ENCODE measurements at regions not wholly inside any gene's neighbourhood (a gene's known extent, or its start where the extent isn't known, plus 50 kb on each side); places are given as distances from the start of the nearest gene placed in this dataset.

DNA sequence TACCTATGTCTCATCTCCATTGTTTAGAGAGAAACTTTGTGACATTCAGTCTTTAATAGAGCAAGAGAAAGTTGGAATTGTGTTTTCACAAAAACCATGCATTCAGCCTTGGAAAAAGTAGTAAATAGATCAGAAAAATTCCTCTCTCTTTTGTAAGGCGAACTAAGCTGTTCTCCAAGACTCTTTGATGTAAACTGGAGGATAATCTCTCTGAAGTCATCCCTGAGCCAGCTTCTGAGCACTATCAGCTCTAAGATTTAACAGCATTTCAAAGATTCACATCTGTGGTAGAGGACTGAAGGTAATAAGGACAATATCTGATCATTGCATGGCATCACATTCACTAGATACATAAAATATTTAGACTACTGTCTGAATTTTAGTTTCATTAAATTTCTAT lies 904.6 kb upstream of the ATXN8OS start:
- Mint-ChIP-seq H3K4me3 (no peak overlapping the region), H3K36me3 (ENCODE audit: low read depth) (no peaks in the 10 kb centered on the region), H3K9me3 (peaks cover 7% of the 10 kb centered on the region), H3K27ac (no peak overlapping the region), H3K4me1 (peaks cover 7% of the 10 kb centered on the region), H3K27me3 (ENCODE audit: low read depth, poor library complexity) (no peaks in the 10 kb centered on the region)
- no peak for DNase-seq
- TF ChIP-seq, protein P1, sequence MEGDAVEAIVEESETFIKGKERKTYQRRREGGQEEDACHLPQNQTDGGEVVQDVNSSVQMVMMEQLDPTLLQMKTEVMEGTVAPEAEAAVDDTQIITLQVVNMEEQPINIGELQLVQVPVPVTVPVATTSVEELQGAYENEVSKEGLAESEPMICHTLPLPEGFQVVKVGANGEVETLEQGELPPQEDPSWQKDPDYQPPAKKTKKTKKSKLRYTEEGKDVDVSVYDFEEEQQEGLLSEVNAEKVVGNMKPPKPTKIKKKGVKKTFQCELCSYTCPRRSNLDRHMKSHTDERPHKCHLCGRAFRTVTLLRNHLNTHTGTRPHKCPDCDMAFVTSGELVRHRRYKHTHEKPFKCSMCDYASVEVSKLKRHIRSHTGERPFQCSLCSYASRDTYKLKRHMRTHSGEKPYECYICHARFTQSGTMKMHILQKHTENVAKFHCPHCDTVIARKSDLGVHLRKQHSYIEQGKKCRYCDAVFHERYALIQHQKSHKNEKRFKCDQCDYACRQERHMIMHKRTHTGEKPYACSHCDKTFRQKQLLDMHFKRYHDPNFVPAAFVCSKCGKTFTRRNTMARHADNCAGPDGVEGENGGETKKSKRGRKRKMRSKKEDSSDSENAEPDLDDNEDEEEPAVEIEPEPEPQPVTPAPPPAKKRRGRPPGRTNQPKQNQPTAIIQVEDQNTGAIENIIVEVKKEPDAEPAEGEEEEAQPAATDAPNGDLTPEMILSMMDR (IDR thresholded peaks at IDR 0.05), result no peak

DNA sequence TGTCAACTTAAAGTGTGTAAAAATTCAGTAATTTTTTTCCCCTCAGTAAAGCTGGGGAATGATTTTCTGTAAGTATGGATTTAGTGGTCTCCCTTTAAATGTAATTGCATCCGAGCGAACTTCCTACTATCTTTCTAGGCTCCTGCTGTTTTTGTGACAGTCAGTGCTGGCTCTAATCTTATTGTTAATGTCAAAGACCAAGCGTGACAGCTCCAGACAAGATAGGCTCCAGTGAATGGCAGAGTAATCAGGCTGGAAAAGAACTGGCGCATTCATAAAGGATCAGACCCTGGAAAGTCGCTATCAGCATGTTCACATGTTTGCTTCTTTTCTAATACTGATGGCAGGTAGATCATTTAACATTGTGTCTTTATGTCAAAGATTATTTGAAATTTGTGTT lies 908.0 kb upstream of the ATXN8OS start:
- peaks cover 7% of the 10 kb centered on the region for H3K4me1 Mint-ChIP-seq
- H3K9me3 Mint-ChIP-seq, result no peaks in the 10 kb centered on the region
- H3K27ac Mint-ChIP-seq, result no peak overlapping the region
- H3K4me3 Mint-ChIP-seq, result no peak overlapping the region
- H3K36me3 Mint-ChIP-seq (ENCODE audit: low read depth), result no peaks in the 10 kb centered on the region
- no peaks in the 10 kb centered on the region for H3K27me3 Mint-ChIP-seq (ENCODE audit: low read depth, poor library complexity)
- TF ChIP-seq, protein P1 (IDR thresholded peaks at IDR 0.05), result no peak
- no peak for DNase-seq

DNA sequence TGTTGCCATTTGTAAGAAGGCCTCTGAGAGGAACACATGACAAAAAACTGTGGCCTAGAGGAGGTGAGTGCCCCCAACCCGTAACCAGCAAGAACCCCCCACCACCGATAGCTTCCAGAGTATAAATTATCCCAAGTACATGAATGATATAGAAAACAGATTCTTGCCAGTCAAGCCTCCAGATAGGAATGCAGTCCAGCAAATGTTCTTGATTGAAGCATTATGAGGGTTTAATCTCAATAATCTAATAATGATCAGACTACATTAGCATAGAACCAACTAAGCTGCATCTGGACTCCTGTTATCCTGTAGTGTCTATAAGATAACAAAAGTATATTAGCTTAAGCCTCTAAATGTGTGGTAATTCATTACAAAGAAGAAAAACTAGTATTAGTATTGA lies 908.9 kb upstream of the ATXN8OS start:
- H3K36me3 Mint-ChIP-seq (ENCODE audit: low read depth), result no peaks in the 10 kb centered on the region
- no peaks in the 10 kb centered on the region for H3K9me3 Mint-ChIP-seq
- no peak for DNase-seq
- no peaks in the 10 kb centered on the region for H3K27me3 Mint-ChIP-seq (ENCODE audit: low read depth, poor library complexity)
- TF ChIP-seq, protein P1 (IDR thresholded peaks at IDR 0.05), result no peak
- no peak overlapping the region for H3K4me3 Mint-ChIP-seq
- H3K27ac Mint-ChIP-seq, result no peak overlapping the region
- peaks cover 7% of the 10 kb centered on the region for H3K4me1 Mint-ChIP-seq

DNA sequence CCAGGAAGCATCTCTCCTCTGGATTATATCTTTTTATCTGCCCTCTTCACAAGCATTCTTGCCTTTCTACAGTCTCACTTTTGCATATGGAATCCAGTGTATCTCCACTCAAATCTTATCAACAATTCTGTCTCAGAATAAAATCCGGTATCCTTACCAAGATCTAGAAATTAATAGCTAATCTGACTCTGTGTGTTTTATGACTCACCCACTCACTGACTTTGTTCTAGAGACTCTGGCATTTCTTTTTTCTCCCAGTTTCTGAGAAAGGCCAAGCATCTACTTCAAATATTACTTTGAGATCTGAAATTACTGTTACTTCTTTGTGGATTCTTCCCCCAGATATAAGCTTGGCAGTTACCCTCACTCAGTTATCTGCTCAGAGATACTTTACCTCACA lies 913.5 kb upstream of the ATXN8OS start:
- H3K4me1 Mint-ChIP-seq, result no peaks in the 10 kb centered on the region
- no peaks in the 10 kb centered on the region for H3K36me3 Mint-ChIP-seq (ENCODE audit: low read depth)
- TF ChIP-seq, protein P1 (IDR thresholded peaks at IDR 0.05), result no peak
- no peak for DNase-seq
- no peak overlapping the region for H3K4me3 Mint-ChIP-seq
- H3K27me3 Mint-ChIP-seq (ENCODE audit: low read depth, poor library complexity), result no peaks in the 10 kb centered on the region
- H3K27ac Mint-ChIP-seq, result no peak overlapping the region
- no peaks in the 10 kb centered on the region for H3K9me3 Mint-ChIP-seq

DNA sequence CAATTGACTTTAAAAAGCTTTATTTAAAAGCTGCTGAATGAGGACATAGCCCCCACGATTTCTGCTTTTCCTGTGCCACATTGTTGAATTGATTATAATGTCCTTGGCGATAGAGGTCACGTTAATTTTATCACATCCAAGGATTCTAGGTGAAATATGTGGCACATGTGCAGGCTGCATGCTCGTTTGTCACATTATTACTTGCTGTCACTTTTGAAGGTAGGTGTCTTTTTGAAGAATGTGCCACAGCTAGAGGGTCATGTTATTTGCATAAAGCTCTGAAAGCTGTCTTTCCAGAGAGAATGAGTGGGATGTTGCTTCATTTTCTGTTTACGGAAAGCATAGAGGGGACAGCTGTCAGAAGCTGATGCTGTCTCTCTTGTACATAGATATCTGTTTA lies 927.6 kb upstream of the ATXN8OS start:
- no peaks in the 10 kb centered on the region for H3K4me1 Mint-ChIP-seq
- H3K36me3 Mint-ChIP-seq (ENCODE audit: low read depth), result no peaks in the 10 kb centered on the region
- no peaks in the 10 kb centered on the region for H3K27me3 Mint-ChIP-seq (ENCODE audit: low read depth, poor library complexity)
- DNase-seq, result no peak
- no peak overlapping the region for H3K27ac Mint-ChIP-seq
- TF ChIP-seq, protein P1 (IDR thresholded peaks at IDR 0.05), result no peak
- H3K9me3 Mint-ChIP-seq, result no peaks in the 10 kb centered on the region
- H3K4me3 Mint-ChIP-seq, result no peak overlapping the region

DNA sequence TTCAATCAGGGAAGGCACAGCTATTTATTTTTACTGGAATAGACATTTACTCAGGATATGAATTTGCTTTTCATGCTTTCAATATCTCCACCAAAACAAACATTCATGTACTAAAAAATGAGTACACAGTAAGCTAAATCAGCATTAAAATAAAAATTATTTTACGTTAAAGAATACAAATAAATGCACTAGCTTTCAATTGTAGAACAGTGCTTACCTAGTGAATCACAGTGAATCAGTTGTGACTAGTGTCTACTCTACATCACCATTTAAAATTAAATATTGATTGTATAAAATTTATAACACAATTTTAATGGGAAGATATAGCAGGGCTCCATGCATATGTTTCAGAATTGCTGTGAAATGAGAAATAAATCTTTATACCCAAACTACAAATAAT lies 929.6 kb upstream of the ATXN8OS start:
- no peak for DNase-seq
- no peaks in the 10 kb centered on the region for H3K36me3 Mint-ChIP-seq (ENCODE audit: low read depth)

More for the DNA sequence above, 929.6 kb upstream of the ATXN8OS start:
- Mint-ChIP-seq H3K4me1 (no peaks in the 10 kb centered on the region), H3K9me3 (no peaks in the 10 kb centered on the region), H3K27me3 (ENCODE audit: low read depth, poor library complexity) (no peaks in the 10 kb centered on the region), H3K4me3 (no peak overlapping the region), H3K27ac (no peak overlapping the region)
- TF ChIP-seq, protein P1 (IDR thresholded peaks at IDR 0.05), result no peak

Data from nephron progenitor cell (in vitro differentiated cells).